ENCODE measurements at regions not wholly inside any gene's neighbourhood (a gene's known extent, or its start where the extent isn't known, plus 50 kb on each side); places are given as distances from the start of the nearest gene placed in this dataset.

DNA sequence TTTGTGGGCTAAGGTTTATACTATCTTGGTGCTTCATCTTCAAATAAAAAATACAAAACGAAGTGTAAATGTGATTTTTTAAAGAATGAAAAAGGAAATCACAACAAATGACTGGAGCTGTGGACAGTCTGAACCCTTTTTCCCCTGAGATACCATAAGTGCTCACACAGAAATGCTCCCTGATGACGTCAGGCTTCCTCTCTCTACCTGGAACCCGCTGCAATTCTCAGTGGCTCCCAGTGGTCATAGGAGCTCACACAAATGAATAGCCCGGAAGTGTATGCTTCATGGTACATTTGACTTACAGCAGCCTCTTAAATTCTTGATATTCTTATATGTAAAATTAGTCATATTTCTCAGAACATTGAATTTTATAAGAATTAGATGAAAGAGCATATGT lies 249.7 kb upstream of the GYPC start:
- TF ChIP-seq, protein P1, sequence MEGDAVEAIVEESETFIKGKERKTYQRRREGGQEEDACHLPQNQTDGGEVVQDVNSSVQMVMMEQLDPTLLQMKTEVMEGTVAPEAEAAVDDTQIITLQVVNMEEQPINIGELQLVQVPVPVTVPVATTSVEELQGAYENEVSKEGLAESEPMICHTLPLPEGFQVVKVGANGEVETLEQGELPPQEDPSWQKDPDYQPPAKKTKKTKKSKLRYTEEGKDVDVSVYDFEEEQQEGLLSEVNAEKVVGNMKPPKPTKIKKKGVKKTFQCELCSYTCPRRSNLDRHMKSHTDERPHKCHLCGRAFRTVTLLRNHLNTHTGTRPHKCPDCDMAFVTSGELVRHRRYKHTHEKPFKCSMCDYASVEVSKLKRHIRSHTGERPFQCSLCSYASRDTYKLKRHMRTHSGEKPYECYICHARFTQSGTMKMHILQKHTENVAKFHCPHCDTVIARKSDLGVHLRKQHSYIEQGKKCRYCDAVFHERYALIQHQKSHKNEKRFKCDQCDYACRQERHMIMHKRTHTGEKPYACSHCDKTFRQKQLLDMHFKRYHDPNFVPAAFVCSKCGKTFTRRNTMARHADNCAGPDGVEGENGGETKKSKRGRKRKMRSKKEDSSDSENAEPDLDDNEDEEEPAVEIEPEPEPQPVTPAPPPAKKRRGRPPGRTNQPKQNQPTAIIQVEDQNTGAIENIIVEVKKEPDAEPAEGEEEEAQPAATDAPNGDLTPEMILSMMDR (IDR thresholded peaks at IDR 0.05), result no peak
- Mint-ChIP-seq H3K27me3 (ENCODE audit: unreplicated experiment) (no peaks in the 10 kb centered on the region), H3K9me3 (ENCODE audit: unreplicated experiment) (no peaks in the 10 kb centered on the region), H3K36me3 (ENCODE audit: unreplicated experiment) (no peaks in the 10 kb centered on the region), H3K4me3 (ENCODE audit: unreplicated experiment) (no peak overlapping the region), H3K27ac (ENCODE audit: unreplicated experiment) (no peak overlapping the region), H3K4me1 (ENCODE audit: unreplicated experiment) (no peaks in the 10 kb centered on the region)
- DNase-seq (ENCODE audit: extremely low spot score, unreplicated experiment), result no peak

DNA sequence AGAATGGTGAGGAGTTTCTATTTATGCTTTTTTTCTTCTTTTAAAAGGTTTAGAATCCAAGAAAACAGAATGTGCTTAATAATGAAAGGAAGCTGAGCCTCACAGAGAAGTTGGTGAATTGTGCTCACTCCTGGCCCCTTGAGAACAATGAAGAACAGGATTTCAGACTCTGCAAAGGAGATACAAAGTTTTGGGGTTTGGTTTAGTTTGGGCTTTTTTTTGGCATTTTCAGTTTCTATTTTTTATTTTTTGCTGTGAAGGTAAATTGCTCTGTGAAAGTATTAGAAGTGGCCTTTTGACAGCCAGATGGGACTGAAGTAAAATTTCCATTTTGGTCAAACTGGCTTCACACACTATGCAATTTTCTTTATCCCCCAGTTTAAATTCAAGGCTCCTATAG lies 247.3 kb upstream of the GYPC start:
- TF ChIP-seq, protein P1 (IDR thresholded peaks at IDR 0.05), result no peak
- H3K36me3 Mint-ChIP-seq (ENCODE audit: unreplicated experiment), result no peaks in the 10 kb centered on the region
- H3K9me3 Mint-ChIP-seq (ENCODE audit: unreplicated experiment), result no peaks in the 10 kb centered on the region
- no peak for DNase-seq (ENCODE audit: extremely low spot score, unreplicated experiment)
- no peaks in the 10 kb centered on the region for H3K4me1 Mint-ChIP-seq (ENCODE audit: unreplicated experiment)
- H3K4me3 Mint-ChIP-seq (ENCODE audit: unreplicated experiment), result no peak overlapping the region
- no peaks in the 10 kb centered on the region for H3K27me3 Mint-ChIP-seq (ENCODE audit: unreplicated experiment)
- H3K27ac Mint-ChIP-seq (ENCODE audit: unreplicated experiment), result no peak overlapping the region

DNA sequence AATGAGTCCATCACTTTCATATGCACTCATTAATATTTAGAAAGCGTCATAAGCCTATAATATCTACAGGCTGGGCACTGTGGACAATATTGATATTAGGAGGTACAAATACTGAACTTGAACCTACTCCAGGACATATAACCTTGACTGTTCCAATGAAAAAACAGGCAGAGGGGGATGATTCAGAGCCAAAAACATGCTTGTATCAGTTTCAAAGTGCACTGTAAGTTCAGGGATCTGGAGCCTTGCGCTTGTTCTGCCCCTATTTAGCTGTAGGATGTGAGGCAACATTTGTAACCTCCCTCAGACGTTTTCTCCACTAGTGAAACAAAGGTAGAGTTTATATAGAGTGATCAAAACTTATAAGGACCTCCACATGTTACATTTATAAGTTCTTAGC lies 246.1 kb upstream of the GYPC start:
- no peak overlapping the region for H3K27ac Mint-ChIP-seq (ENCODE audit: unreplicated experiment)
- H3K9me3 Mint-ChIP-seq (ENCODE audit: unreplicated experiment), result no peaks in the 10 kb centered on the region
- TF ChIP-seq, protein P1 (IDR thresholded peaks at IDR 0.05), result no peak
- no peaks in the 10 kb centered on the region for H3K36me3 Mint-ChIP-seq (ENCODE audit: unreplicated experiment)
- H3K27me3 Mint-ChIP-seq (ENCODE audit: unreplicated experiment), result no peaks in the 10 kb centered on the region
- H3K4me1 Mint-ChIP-seq (ENCODE audit: unreplicated experiment), result no peaks in the 10 kb centered on the region
- no peak overlapping the region for H3K4me3 Mint-ChIP-seq (ENCODE audit: unreplicated experiment)
- no peak for DNase-seq (ENCODE audit: extremely low spot score, unreplicated experiment)

DNA sequence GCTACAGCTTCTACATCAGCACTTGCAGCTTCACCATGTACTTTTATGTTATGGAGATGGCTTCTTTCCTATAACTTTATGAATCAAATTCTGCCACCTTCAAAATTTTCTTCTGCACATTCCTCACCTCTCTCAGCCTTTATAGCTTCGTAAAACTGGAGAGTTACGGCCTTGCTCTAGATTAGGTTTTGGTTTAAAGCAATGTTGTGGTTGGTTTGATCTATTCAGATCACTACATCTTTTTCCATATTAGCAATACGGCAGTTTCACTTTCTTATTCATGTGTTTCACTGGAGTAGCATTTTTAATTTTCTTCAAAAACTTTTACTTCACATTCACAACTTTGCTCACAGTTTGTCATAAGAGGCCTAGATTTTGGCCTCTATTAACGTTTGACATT lies 242.9 kb upstream of the GYPC start:
- no peak for DNase-seq (ENCODE audit: extremely low spot score, unreplicated experiment)
- H3K27ac Mint-ChIP-seq (ENCODE audit: unreplicated experiment), result no peak overlapping the region
- no peaks in the 10 kb centered on the region for H3K4me1 Mint-ChIP-seq (ENCODE audit: unreplicated experiment)
- no peak overlapping the region for H3K4me3 Mint-ChIP-seq (ENCODE audit: unreplicated experiment)
- no peaks in the 10 kb centered on the region for H3K9me3 Mint-ChIP-seq (ENCODE audit: unreplicated experiment)
- no peaks in the 10 kb centered on the region for H3K27me3 Mint-ChIP-seq (ENCODE audit: unreplicated experiment)
- TF ChIP-seq, protein P1 (IDR thresholded peaks at IDR 0.05), result no peak
- H3K36me3 Mint-ChIP-seq (ENCODE audit: unreplicated experiment), result no peaks in the 10 kb centered on the region

DNA sequence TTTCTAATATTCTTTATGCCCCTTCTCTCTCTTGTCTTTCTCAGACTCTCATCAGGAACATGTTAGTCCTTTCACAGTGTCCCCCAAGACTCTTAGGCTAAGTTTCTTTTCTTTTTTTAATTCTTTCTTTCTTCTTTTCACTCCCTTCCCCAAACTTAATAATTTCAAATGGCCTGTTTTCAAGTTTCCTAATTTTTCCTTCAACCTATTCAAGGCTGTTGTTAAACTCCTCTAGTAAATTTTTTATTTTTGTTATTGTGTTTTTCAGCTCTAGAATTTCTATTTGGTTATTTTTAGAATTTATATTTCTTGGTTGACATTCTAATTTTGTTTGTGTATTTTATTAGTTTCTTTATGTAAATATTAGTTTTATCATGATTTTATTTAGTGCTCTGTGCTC lies 236.6 kb upstream of the GYPC start:
- Mint-ChIP-seq H3K4me1 (ENCODE audit: unreplicated experiment) (no peaks in the 10 kb centered on the region), H3K9me3 (ENCODE audit: unreplicated experiment) (peaks cover 13% of the 10 kb centered on the region), H3K4me3 (ENCODE audit: unreplicated experiment) (no peak overlapping the region), H3K36me3 (ENCODE audit: unreplicated experiment) (no peaks in the 10 kb centered on the region), H3K27ac (ENCODE audit: unreplicated experiment) (no peak overlapping the region), H3K27me3 (ENCODE audit: unreplicated experiment) (no peaks in the 10 kb centered on the region)
- TF ChIP-seq, protein P1 (IDR thresholded peaks at IDR 0.05), result no peak
- DNase-seq (ENCODE audit: extremely low spot score, unreplicated experiment), result no peak

All from osteocyte (in vitro differentiated cells).